Activated CD8-positive, alpha-beta memory T cell treated with anti-CD3 and anti-CD28 coated beads for 36 hours (primary cell): ENCODE measurements at regions not wholly inside any gene's neighbourhood (a gene's known extent, or its start where the extent isn't known, plus 50 kb on each side); places are given as distances from the start of the nearest gene placed in this dataset.

Experiments
- CTCF ChIA-PET: fragments of 350-600 bp; sonication (Branson Sonifier 250); formaldehyde crosslinking; loops from one replicate; lab custom pipeline; 2021; ENCODE audit warnings: antibody characterized with exemption; lab: Charles Lee
- POLR2A ChIA-PET: fragments of 350-600 bp; sonication (Branson Sonifier 250); formaldehyde crosslinking; loops from one replicate; lab custom pipeline; 2021; ENCODE audit warnings: antibody characterized with exemption; lab: Charles Lee

GRCh38 chr7:110356438-110356837, 734.5 kb upstream of the LRRN3 start:
- ChIA-PET POLR2A (no interaction called here), CTCF (no interaction called here)

GRCh38 chr7:110358028-110358427, 732.9 kb upstream of the LRRN3 start:
- ChIA-PET CTCF (no interaction called here), POLR2A (no interaction called here)

DNA sequence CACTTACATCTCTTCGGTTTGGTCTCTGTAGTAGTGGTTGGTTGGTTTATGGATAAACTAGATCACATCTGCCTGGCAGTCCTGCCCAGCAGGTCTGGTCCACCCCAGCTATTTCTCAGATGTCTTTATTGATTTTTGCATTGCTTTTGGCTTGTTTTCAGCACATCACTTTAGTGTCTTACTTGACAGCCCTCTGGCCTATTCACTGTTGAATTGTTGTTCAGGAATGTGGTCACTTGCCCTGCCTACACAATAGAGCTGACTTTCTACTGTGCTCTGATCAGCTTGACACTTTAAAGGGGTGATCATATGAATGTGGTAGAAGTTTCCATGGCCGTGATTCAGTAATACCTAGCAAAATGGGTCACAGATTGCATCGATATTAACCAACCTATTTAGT, 719.2 kb upstream of the LRRN3 start:
- CTCF ChIA-PET: no interaction called here
- POLR2A ChIA-PET: no interaction called here

- POLR2A ChIA-PET: no interaction called here
- CTCF ChIA-PET: no interaction called here
Observed at GRCh38 chr7:110372685-110373084, 718.2 kb upstream of the LRRN3 start.

- CTCF ChIA-PET: no interaction called here
Observed at GRCh38 chr7:110373416-110373815, 717.5 kb upstream of the LRRN3 start.

GRCh38 chr7:110373859-110374258, 717.1 kb upstream of the LRRN3 start:
- ChIA-PET CTCF (no interaction called here), POLR2A (no interaction called here)

More at GRCh38 chr7:110373416-110373815, 717.5 kb upstream of the LRRN3 start:
- POLR2A ChIA-PET: no interaction called here

- ChIA-PET CTCF (no interaction called here), POLR2A (no interaction called here)
Observed at GRCh38 chr7:110375068-110375467, 715.9 kb upstream of the LRRN3 start.

DNA sequence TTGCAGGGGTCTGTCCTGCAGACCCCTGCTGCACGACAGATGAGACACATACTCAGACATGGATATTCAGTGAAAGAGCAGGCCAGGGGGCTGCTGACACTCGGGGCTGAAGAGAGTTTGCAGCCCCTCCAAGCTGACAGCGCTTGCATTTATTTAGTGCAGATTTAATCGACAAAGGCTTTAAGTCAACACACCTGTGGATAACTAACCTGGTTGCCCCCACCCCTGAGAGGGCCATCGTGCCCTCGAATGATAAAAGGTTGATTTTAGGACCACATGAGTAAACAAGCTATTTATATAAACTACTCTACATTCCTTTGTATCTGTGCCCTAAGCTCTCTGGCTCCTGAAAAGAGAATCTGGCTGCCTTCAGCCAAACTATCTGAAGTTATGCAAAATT, 708.2 kb upstream of the LRRN3 start:
- CTCF ChIA-PET: no interaction called here
- POLR2A ChIA-PET: interaction anchor here (0.6 kb wide), 1 partner anchor 710 kb away, joined by 3 read pairs; no protein-coding TSS in a partner anchor

DNA sequence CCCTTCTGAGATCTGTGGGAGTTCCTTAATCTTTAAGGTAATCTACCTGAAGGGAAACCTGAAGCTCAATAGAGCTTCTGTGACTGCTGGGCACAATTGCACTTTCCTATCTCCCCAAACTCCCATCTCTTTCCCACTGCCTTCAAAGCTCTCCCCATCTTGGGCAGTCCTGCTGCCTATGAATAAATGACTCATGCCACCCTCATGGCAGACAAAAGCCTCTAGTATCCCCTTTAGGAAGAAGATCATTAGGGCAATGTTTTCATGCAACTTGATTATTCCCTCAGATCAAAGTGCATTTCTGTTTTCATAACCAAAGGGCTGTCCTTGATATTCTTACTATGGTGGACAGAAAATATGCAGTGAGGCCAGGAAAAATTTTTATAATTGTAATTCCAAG, 704.9 kb upstream of the LRRN3 start:
- CTCF ChIA-PET: no interaction called here
- POLR2A ChIA-PET: no interaction called here

- CTCF ChIA-PET: no interaction called here
- POLR2A ChIA-PET: no interaction called here
Observed at GRCh38 chr7:110386913-110387312, 704.0 kb upstream of the LRRN3 start.

GRCh38 chr7:110387689-110388088, 703.2 kb upstream of the LRRN3 start:
- ChIA-PET POLR2A (no interaction called here), CTCF (no interaction called here)

DNA sequence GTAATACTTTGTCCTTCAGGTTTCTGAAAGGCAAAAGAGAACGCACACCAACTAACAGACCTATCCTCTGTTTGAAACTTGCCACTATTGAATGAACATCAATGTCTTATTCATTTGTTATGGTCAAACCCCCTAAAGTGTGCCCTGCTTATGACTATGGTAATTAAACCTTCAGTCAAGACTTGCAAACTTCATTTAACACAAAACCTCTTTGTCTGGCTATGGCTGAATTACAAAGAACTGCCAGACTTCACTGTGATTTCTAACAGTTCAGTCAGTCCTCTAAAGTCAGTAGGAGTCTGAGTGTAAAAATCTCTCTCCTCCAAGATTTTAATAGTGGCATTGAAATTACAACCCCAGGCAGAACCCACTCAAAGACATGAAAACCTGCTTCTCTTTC, 702.5 kb upstream of the LRRN3 start:
- POLR2A ChIA-PET: no interaction called here
- CTCF ChIA-PET: no interaction called here

- POLR2A ChIA-PET: no interaction called here
- CTCF ChIA-PET: no interaction called here
Observed at GRCh38 chr7:110396021-110396420, 694.9 kb upstream of the LRRN3 start.

- ChIA-PET POLR2A (no interaction called here), CTCF (no interaction called here)
Observed at GRCh38 chr7:110397927-110398660, 692.8 kb upstream of the LRRN3 start.

DNA sequence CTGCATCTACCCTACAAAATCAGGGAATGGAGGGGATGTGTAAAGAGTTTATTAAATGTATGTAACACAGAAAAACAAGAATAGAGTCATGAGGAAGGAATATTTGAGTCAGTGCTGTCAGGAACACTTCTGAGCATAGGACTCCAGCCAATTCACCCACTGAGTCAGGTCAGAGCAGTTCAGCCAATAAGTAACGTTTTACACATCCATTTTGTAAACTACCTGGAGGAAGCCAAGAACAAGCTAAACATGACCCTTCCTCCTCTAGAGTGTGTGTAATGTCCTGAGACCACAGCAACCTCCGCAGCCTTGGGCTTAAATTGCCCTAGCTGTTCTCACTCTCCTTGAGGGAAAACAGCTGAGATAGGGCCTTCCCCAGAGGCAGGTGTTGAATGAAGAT, 691.5 kb upstream of the LRRN3 start:
- POLR2A ChIA-PET: no interaction called here
- CTCF ChIA-PET: no interaction called here

DNA sequence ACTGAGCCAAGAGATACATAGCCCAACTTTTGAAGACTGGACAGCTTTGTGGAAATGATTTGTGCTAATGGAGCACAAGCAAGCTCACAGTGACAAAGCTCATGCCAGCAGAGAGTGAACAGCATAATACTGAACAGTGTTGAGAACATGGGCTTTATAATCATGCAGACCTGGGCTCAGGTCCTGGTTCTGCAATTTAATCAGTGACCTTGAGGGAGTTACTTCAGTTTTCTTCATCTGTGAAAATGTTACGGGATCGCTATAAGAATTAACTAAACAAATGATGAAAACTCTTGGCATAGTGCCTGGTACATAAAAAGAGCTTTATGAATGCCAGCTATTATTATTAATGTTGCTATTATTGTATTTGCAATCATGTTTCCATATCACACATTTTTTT, 690.5 kb upstream of the LRRN3 start:
- CTCF ChIA-PET: no interaction called here
- POLR2A ChIA-PET: no interaction called here

DNA sequence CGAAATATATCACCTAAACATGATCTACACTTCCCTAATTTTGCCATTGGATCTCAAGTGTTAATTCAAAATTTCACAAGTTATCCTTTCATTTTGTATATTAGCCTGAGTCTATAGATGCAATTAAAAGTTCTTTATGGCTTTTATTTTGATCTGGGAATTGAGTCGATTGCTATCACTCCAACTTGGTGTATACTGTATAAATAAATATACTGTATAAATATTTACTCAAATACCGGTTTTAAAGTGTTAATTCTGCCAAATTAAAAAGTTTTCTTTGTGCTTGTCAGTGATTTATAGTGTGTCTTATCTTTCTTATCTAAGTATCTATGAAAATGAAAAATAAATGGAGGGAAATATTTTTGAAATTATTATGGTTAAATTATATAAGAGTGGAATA, 683.7 kb upstream of the LRRN3 start:
- ChIA-PET POLR2A (no interaction called here), CTCF (no interaction called here)

DNA sequence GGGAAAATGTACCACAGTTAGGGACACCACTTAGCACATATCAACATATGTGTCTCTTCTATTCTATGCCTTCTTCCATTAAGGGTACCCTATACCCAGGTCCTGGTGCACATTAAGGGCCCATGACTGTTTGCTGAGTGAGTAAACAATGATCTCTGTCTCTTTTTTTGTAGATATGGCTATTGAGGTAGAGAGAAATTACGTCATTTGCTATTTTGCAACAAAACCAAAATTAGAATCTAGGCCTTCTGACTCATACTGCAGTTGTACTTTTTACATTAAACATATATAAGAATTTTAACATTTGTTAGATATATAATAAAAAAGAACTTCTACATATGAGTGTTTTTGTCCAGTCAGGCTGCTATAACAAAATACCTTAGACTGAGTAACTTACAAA, 683.2 kb upstream of the LRRN3 start:
- POLR2A ChIA-PET: no interaction called here
- CTCF ChIA-PET: no interaction called here

DNA sequence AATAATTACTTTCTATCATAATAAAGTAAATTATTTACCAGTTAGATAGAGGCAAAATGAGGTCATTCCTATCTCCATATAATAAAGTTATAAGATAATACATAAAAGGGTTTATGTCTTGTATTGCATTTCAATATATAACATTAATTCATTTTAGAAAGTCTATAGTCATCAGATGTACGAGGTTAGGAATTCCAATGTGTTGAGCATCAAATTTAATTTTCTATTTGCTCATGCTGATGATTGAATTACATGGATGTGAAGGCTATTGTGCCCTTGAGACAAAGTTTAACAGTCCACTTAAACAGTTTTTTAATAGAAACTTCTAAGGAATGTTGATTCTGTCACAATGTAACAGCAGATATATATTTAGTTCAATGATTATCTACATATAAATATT, 678.3 kb upstream of the LRRN3 start:
- CTCF ChIA-PET: no interaction called here
- POLR2A ChIA-PET: no interaction called here

GRCh38 chr7:110413038-110413437, 677.9 kb upstream of the LRRN3 start:
- ChIA-PET CTCF (no interaction called here), POLR2A (no interaction called here)

DNA sequence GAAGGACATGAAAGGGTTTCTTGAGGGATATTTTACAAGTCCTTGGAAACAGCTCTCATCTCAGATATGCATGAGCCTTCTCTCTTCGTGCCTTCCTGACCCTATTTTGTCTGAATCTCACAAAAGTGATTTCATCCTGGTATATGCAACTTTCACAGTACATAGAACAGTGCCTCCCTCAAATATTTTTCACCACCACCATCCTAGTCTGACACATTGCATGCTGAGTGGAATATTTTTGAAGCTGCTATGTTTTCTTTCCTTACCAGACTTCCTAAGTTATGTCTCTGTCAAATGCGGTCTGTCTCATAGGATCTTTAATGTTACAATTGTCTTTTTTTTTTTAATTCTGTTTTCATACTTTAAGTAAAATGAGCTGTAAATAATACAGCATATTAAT, 673.3 kb upstream of the LRRN3 start:
- POLR2A ChIA-PET: no interaction called here
- CTCF ChIA-PET: no interaction called here
